GM23338 (cell line): ENCODE measurements at regions not wholly inside any gene's neighbourhood (a gene's known extent, or its start where the extent isn't known, plus 50 kb on each side); places are given as distances from the start of the nearest gene placed in this dataset.

Experiments used
- CREB1 ChIP-seq: fragments of 250-450 bp; sonication (Bioruptor Pico); IDR thresholded peaks from 2 replicates; pipeline ENCODE4 v1.5.0; 2020; ENCODE audit warnings: low read depth, mild to moderate bottlenecking, moderate library complexity
- REST ChIP-seq: IDR thresholded peaks from one replicate; pipeline ENCODE4 v1.6.1; 2018; ENCODE audit warnings: antibody characterized with exemption; ENCODE audit not compliant: unreplicated experiment
- STAT1 ChIP-seq: IDR thresholded peaks from one replicate; pipeline ENCODE4 v1.6.1; 2016; ENCODE audit warnings: antibody characterized with exemption; ENCODE audit not compliant: unreplicated experiment
- ZNF114 ChIP-seq: fragments of 250-450 bp; sonication (Bioruptor Pico); IDR thresholded peaks from 2 replicates; pipeline ENCODE4 v1.5.0; 2020; ENCODE audit warnings: mild to moderate bottlenecking, moderate library complexity
- ZNF331 ChIP-seq: fragments of 250-450 bp; sonication (Bioruptor Pico); IDR thresholded peaks from 2 replicates; pipeline ENCODE4 v1.5.0; 2020; ENCODE audit warnings: low read depth, mild to moderate bottlenecking, moderate library complexity
- ZNF462 ChIP-seq: fragments of 250-450 bp; sonication (Bioruptor Pico); IDR thresholded peaks from 2 replicates; pipeline ENCODE4 v1.5.0; 2020; ENCODE audit warnings: mild to moderate bottlenecking, moderate library complexity

GRCh38 chrX:121165930-121166359, 118.5 kb downstream of the GLUD2 start (continued):
- no peak for TF ChIP-seq ZNF462
- TF ChIP-seq ZNF331 (CRISPR knock-in tag), result no peak
- no peak for TF ChIP-seq ZNF114 (CRISPR knock-in tag)
- no peak for TF ChIP-seq STAT1
- TF ChIP-seq CREB1 (CRISPR knock-in tag), result no peak
- no peak for TF ChIP-seq REST
